A549 (cell line): ENCODE measurements at regions not wholly inside any gene's neighbourhood (a gene's known extent, or its start where the extent isn't known, plus 50 kb on each side); places are given as distances from the start of the nearest gene placed in this dataset.
"Not testable (repeated sequence)": the region's sequence is repeated elsewhere in the genome, so short reads cannot be mapped to it uniquely, and the experiment has no call there.

Source experiments
- ATAC-seq, 2 experiments: fragments of 200-7000 bp in 1 of 2; fragments of >200 bp in 1 of 2; cut with Nextera tagmentation in 1 of 2; cut with Tn5 transposase in 1 of 2; 3 replicates each; pipeline versions ENCODE4 v1.8.0 to v1.9.1; 2018 to 2020; ENCODE audit warnings: mild to moderate bottlenecking in 1 of 2, moderate library complexity in 1 of 2
- CTCF ChIA-PET: fragments of 300-600 bp; sonication (Branson Sonifier 250); formaldehyde crosslinking; extraction: SDS; loops from one replicate; lab custom pipeline; 2021; ENCODE audit warnings: antibody characterized with exemption, inconsistent platforms; lab: Yijun Ruan, JAX
- POLR2A ChIA-PET: fragments of 350-600 bp; formaldehyde crosslinking; extraction: SDS; loops from one replicate; lab custom pipeline; 2021; ENCODE audit warnings: antibody characterized with exemption, inconsistent platforms; lab: Yijun Ruan, JAX
- DNase-seq, 2 experiments: peaks; one replicate each; pipeline versions ENCODE4 v3.0.0 to v3.0.0-alpha.2; 2011 to 2016; ENCODE audit warnings: low read depth in 1 of 2, low spot score in 1 of 2
- FAIRE-seq: peaks from 2 replicates; lab custom pipeline; 2011; peaks lifted over from hg19 to GRCh38; lab: Jason Lieb, UNC
- H3K27ac ChIP-seq, 2 experiments: fragments of >200 bp; sonication (Bioruptor Twin); formaldehyde crosslinking; 3 replicates each; pipeline ENCODE4 v1.5.1; 2016 to 2017
- H3K4me1 ChIP-seq: fragments of >200 bp; sonication (Bioruptor Twin); formaldehyde crosslinking; 3 replicates; pipeline ENCODE4 v1.6.1; 2016
- H3K4me2 ChIP-seq: fragments of >200 bp; sonication (Bioruptor Twin); formaldehyde crosslinking; 3 replicates; pipeline ENCODE4 v1.6.1; 2016
- H3K4me3 ChIP-seq: fragments of >200 bp; sonication (Bioruptor Twin); formaldehyde crosslinking; 3 replicates; pipeline ENCODE4 v1.5.1; 2016
- H3K9me3 ChIP-seq: fragments of >200 bp; sonication (Bioruptor Twin); formaldehyde crosslinking; 3 replicates; pipeline ENCODE4 v1.6.1; 2016
- BCL3 ChIP-seq: fragments of >200 bp; sonication (Bioruptor Twin); formaldehyde crosslinking; IDR thresholded peaks from 3 replicates; pipeline ENCODE4 v1.6.1; 2016
- BHLHE40 ChIP-seq: IDR thresholded peaks from 2 replicates; pipeline ENCODE4 v1.6.1; 2012; ENCODE audit warnings: low read depth, low read length, inconsistent platforms
- CBX8 ChIP-seq: fragments of 200-600 bp; sonication (generic); IDR thresholded peaks from 2 replicates; pipeline ENCODE4 v1.6.1; 2016
- CEBPB ChIP-seq, 2 experiments: fragments of >200 bp in 1 of 2; sonication (Bioruptor Twin) in 1 of 2; formaldehyde crosslinking in 1 of 2; IDR thresholded peaks; 2 replicates each; pipeline ENCODE4 v1.6.1; 2012 to 2016
- CHD2 ChIP-seq: fragments of 150-350 bp; IDR thresholded peaks from 2 replicates; pipeline ENCODE4 v1.6.1; 2014; ENCODE audit warnings: low read length; ENCODE audit not compliant: partially characterized antibody
- CHD4 ChIP-seq: fragments of 200-600 bp; sonication (generic); IDR thresholded peaks from 2 replicates; pipeline ENCODE4 v1.6.1; 2016; ENCODE audit warnings: antibody characterized with exemption, mild to moderate bottlenecking, borderline replicate concordance
- E2F6 ChIP-seq: IDR thresholded peaks from 2 replicates; pipeline ENCODE4 v1.6.1; 2012; ENCODE audit warnings: low read depth, borderline replicate concordance
- EHMT2 ChIP-seq: fragments of 200-600 bp; sonication (generic); IDR thresholded peaks from 2 replicates; pipeline ENCODE4 v1.6.1; 2016; ENCODE audit warnings: antibody characterized with exemption, low read depth, mild to moderate bottlenecking, moderate library complexity
- EP300 ChIP-seq, 2 experiments: fragments of >200 bp; sonication (Bioruptor Twin); formaldehyde crosslinking; IDR thresholded peaks; 2 replicates in 1 of 2; 3 replicates in 1 of 2; pipeline ENCODE4 v1.6.1; 2016 to 2017
- ESRRA ChIP-seq: fragments of 150-350 bp; IDR thresholded peaks from 2 replicates; pipeline ENCODE4 v1.6.1; 2014; ENCODE audit warnings: mild to moderate bottlenecking, low read length, borderline replicate concordance
- HEYL ChIP-seq: fragments of 250-450 bp; sonication (Bioruptor Pico); IDR thresholded peaks from 2 replicates; pipeline ENCODE4 v1.8.0; 2021; ENCODE audit warnings: mild to moderate bottlenecking, moderate library complexity
- HOXA7 ChIP-seq: fragments of 250-450 bp; sonication (Bioruptor Pico); IDR thresholded peaks from 2 replicates; pipeline ENCODE4 v1.5.0; 2020; ENCODE audit warnings: mild to moderate bottlenecking, moderate library complexity
- JUNB ChIP-seq: fragments of >200 bp; sonication (Bioruptor Twin); formaldehyde crosslinking; IDR thresholded peaks from 2 replicates; pipeline ENCODE4 v1.6.1; 2016
- KDM5A ChIP-seq: fragments of 200-600 bp; sonication (generic); IDR thresholded peaks from 2 replicates; pipeline ENCODE4 v1.6.1; 2016; ENCODE audit warnings: antibody characterized with exemption, mild to moderate bottlenecking
- NFE2L2 ChIP-seq: fragments of 150-350 bp; conservative IDR thresholded peaks from 2 replicates; pipeline ENCODE4 v1.6.1; 2014; ENCODE audit warnings: low read length
- NR3C1 ChIP-seq: fragments of >200 bp; sonication (Bioruptor Twin); formaldehyde crosslinking; IDR thresholded peaks from 3 replicates; pipeline ENCODE4 v1.6.1; 2017
- PHF8 ChIP-seq: fragments of 200-600 bp; sonication (generic); IDR thresholded peaks from 2 replicates; pipeline ENCODE4 v1.6.1; 2016; ENCODE audit warnings: low read depth, mild to moderate bottlenecking, antibody characterized with exemption, moderate library complexity, borderline replicate concordance
- POLR2A ChIP-seq: IDR thresholded peaks from 2 replicates; pipeline ENCODE4 v1.6.1; 2012; ENCODE audit warnings: mild to moderate bottlenecking, low read length
- SMC3 ChIP-seq: fragments of >200 bp; sonication (Bioruptor Twin); formaldehyde crosslinking; IDR thresholded peaks from 3 replicates; pipeline ENCODE4 v1.6.1; 2018; ENCODE audit warnings: inconsistent platforms
- SREBF2 ChIP-seq: fragments of 450-650 bp; IDR thresholded peaks from 2 replicates; pipeline ENCODE4 v1.6.1; 2014; ENCODE audit warnings: mild to moderate bottlenecking, moderate library complexity
- ZFP36 ChIP-seq: fragments of 450-650 bp; IDR thresholded peaks from 2 replicates; pipeline ENCODE4 v1.6.1; 2014; ENCODE audit warnings: borderline replicate concordance; ENCODE audit not compliant: partially characterized antibody
- ZNF302 ChIP-seq: fragments of 250-450 bp; sonication (Bioruptor Pico); IDR thresholded peaks from 2 replicates; pipeline ENCODE4 v1.9.0; 2021; ENCODE audit warnings: inconsistent platforms, mild to moderate bottlenecking, moderate library complexity
- WGBS: methylation state at CpG from one replicate; pipeline ENCODE4 v1.1.6; 2017; ENCODE audit errors: missing lambda C conversion rate; 5-methylcytosine and 5-hydroxymethylcytosine counted together
- TF ChIP-seq, protein P1 (sequence below): fragments of 150-350 bp; IDR thresholded peaks from 2 replicates; pipeline ENCODE4 v1.6.1; 2014; ENCODE audit warnings: low read depth, mild to moderate bottlenecking, low read length
- TF ChIP-seq, protein P2 (sequence below): fragments of 450-650 bp; IDR thresholded peaks from 2 replicates; pipeline ENCODE4 v1.6.1; 2014; ENCODE audit warnings: antibody characterized with exemption
- TF ChIP-seq, protein P3 (sequence below): fragments of >200 bp; sonication (Bioruptor Twin); formaldehyde crosslinking; IDR thresholded peaks from 2 replicates; pipeline ENCODE4 v1.6.1; 2016

DNA sequence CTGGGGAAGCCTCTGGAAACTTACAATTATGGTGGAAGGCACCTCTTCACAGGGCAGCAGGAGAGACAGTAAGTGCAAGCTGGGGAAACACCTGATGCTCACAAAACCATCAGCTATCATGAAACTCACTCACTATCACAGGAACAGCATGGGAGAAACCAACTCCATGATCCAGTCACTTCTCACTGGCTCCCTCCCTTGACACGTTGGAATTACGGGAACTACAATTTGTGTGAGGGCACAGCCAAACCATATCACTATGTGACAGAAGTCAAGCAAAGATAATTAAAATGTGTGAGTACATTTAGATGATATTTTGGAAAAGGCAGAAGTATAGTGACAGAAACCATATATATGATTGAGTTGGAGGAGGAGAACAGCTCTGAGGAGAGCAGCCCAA, 474.0 kb upstream of the OLFM3 start:
- no peak overlapping the region for H3K4me3 ChIP-seq
- no peak overlapping the region for H3K27ac ChIP-seq
- ATAC-seq (no peak), DNase-seq (no peak), FAIRE-seq (no peak)
- no peaks in the 10 kb centered on the region for H3K9me3 ChIP-seq
- WGBS = 19% methylated on average over 2 of the region's 2 CpGs
- TF ChIP-seq HOXA7 (no peak), SREBF2 (no peak), NFE2L2 (no peak), JUNB (no peak), CHD2 (no peak), NR3C1 (no peak), BCL3 (no peak), SMC3 (no peak), PHF8 (no peak), KDM5A (no peak)
- TF ChIP-seq, protein P1, sequence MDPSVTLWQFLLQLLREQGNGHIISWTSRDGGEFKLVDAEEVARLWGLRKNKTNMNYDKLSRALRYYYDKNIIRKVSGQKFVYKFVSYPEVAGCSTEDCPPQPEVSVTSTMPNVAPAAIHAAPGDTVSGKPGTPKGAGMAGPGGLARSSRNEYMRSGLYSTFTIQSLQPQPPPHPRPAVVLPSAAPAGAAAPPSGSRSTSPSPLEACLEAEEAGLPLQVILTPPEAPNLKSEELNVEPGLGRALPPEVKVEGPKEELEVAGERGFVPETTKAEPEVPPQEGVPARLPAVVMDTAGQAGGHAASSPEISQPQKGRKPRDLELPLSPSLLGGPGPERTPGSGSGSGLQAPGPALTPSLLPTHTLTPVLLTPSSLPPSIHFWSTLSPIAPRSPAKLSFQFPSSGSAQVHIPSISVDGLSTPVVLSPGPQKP = no peak
- POLR2A ChIA-PET = no interaction called here
- H3K4me1 ChIP-seq = no peaks in the 10 kb centered on the region
- no peak overlapping the region for H3K4me2 ChIP-seq
- CTCF ChIA-PET = no interaction called here

GRCh38 chr1:102466487-102466886, 469.8 kb upstream of the OLFM3 start:
- DNase-seq = no peak
- Histone ChIP-seq H3K4me2 (no peak overlapping the region), H3K27ac (no peak overlapping the region), H3K4me3 (no peak overlapping the region), H3K9me3 (no peaks in the 10 kb centered on the region), H3K4me1 (no peaks in the 10 kb centered on the region)
- no peak for ATAC-seq
- ChIA-PET POLR2A (no interaction called here), CTCF (no interaction called here)
- WGBS = 81% methylated on average over 1 of the region's 1 CpG
- no peak for FAIRE-seq
- TF ChIP-seq, protein P2, sequence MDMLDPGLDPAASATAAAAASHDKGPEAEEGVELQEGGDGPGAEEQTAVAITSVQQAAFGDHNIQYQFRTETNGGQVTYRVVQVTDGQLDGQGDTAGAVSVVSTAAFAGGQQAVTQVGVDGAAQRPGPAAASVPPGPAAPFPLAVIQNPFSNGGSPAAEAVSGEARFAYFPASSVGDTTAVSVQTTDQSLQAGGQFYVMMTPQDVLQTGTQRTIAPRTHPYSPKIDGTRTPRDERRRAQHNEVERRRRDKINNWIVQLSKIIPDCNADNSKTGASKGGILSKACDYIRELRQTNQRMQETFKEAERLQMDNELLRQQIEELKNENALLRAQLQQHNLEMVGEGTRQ = no peak
- TF ChIP-seq EP300 (IDR thresholded peaks at IDR 0.05) (no peak), EHMT2 (no peak), E2F6 (no peak), CHD4 (no peak), POLR2A (no peak), HEYL (no peak), BHLHE40 (no peak), CBX8 (no peak), CEBPB (IDR thresholded peaks at IDR 0.05) (no peak), ESRRA (no peak)

- CTCF ChIA-PET = no interaction called here
Measured at GRCh38 chr1:102463328-102463727, 466.6 kb upstream of the OLFM3 start.

DNA sequence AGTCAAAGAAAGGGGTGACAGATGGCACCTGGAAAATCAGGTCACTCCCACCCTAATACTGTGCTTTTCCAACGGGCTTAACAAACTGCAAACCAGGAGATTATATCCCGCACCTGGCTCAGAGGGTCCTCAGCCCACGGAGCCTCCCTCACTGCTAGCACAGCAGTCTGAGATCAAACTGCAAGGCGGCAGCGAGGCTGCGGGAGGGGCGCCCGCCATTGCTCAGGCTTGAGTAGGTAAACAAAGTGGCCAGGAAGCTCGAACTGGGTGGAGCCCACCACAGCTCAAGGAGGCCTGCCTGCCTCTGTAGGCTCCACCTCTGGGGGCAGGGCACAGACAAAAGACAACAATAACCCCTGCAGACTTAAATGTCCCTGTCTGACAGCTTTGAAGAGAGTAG, 445.6 kb upstream of the OLFM3 start:
- WGBS = no CpG with 5 or more reads among the region's 9 CpGs
- H3K4me2 ChIP-seq, H3K4me1 ChIP-seq, POLR2A ChIA-PET, ATAC-seq, CTCF ChIA-PET, H3K27ac ChIP-seq, DNase-seq, FAIRE-seq, H3K4me3 ChIP-seq, H3K9me3 ChIP-seq: not testable (repeated sequence)

More at GRCh38 chr1:102463328-102463727, 466.6 kb upstream of the OLFM3 start:
- Histone ChIP-seq H3K4me3 (no peak overlapping the region), H3K9me3 (no peaks in the 10 kb centered on the region), H3K4me2 (no peak overlapping the region), H3K4me1 (no peaks in the 10 kb centered on the region), H3K27ac (no peak overlapping the region)
- TF ChIP-seq, protein P3, sequence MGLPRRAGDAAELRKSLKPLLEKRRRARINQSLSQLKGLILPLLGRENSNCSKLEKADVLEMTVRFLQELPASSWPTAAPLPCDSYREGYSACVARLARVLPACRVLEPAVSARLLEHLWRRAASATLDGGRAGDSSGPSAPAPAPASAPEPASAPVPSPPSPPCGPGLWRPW = no peak
- TF ChIP-seq CBX8 = no peak
- no peak for TF ChIP-seq ZFP36
- TF ChIP-seq ZNF302 (CRISPR knock-in tag) = no peak
- POLR2A ChIA-PET = no interaction called here
- DNase-seq = no peak
- FAIRE-seq = no peak
- WGBS = 6% methylated on average over 2 of the region's 2 CpGs
- ATAC-seq = no peak
